Astrocyte of the cerebellum (primary cell): ENCODE measurements at regions not wholly inside any gene's neighbourhood (a gene's known extent, or its start where the extent isn't known, plus 50 kb on each side); places are given as distances from the start of the nearest gene placed in this dataset.

Experiments used
- DNase-seq: peaks from one replicate; pipeline ENCODE4 v3.0.0-alpha.2; 2011; ENCODE audit warnings: low read depth
- H3K4me3 ChIP-seq: 2 replicates; pipeline ENCODE4 v1.5.1; 2011; ENCODE audit warnings: mild to moderate bottlenecking, low read depth, low read length, moderate library complexity
- CTCF ChIP-seq: IDR thresholded peaks from 2 replicates; pipeline ENCODE4 v1.5.1; 2012; ENCODE audit warnings: low read length, low read depth, moderate library complexity, mild to moderate bottlenecking; ENCODE audit errors: missing control alignments
- in situ Hi-C: cut with HindIII; loops from 2 replicates; pipeline ENCODE4 v1.10.0; 2017; ENCODE audit warnings: low sequenced_read_pairs

- DNase-seq, result no peak
- in situ Hi-C loops, result no loop called here
- TF ChIP-seq CTCF, result no peak
- no peak overlapping the region for H3K4me3 ChIP-seq
Measured at GRCh38 chrX:5474282-5474681, 754.4 kb downstream of the NLGN4X start.

- H3K4me3 ChIP-seq, result no peak overlapping the region
- in situ Hi-C loops, result no loop called here
- no peak for TF ChIP-seq CTCF
- no peak for DNase-seq
Measured at GRCh38 chrX:5458300-5458842, 770.3 kb downstream of the NLGN4X start.

GRCh38 chrX:5449323-5449722 is 779.3 kb downstream of the NLGN4X start:
- no peak for DNase-seq
- no peak for TF ChIP-seq CTCF
- no peak overlapping the region for H3K4me3 ChIP-seq
- in situ Hi-C loops, result no loop called here

GRCh38 chrX:5431823-5432222 is 796.8 kb downstream of the NLGN4X start:
- in situ Hi-C loops, result no loop called here
- TF ChIP-seq CTCF, result no peak
- DNase-seq, result no peak
- no peak overlapping the region for H3K4me3 ChIP-seq

GRCh38 chrX:5425119-5425518 is 803.5 kb downstream of the NLGN4X start:
- no peak for DNase-seq
- no peak for TF ChIP-seq CTCF
- in situ Hi-C loops, result no loop called here
- no peak overlapping the region for H3K4me3 ChIP-seq

- no peak for TF ChIP-seq CTCF
- no peak for DNase-seq
- in situ Hi-C loops, result no loop called here
- H3K4me3 ChIP-seq, result no peak overlapping the region
Measured at GRCh38 chrX:5417381-5417780, 811.3 kb downstream of the NLGN4X start.

- H3K4me3 ChIP-seq, result no peak overlapping the region
- in situ Hi-C loops, result no loop called here
- TF ChIP-seq CTCF, result no peak
- no peak for DNase-seq
Measured at GRCh38 chrX:5415738-5416137, 812.9 kb downstream of the NLGN4X start.
